Peyer's patch (tissue), 4 donors: ENCODE measurements at regions not wholly inside any gene's neighbourhood (a gene's known extent, or its start where the extent isn't known, plus 50 kb on each side); places are given as distances from the start of the nearest gene placed in this dataset.

Experiments
- DNase-seq, 3 donors: peaks; one replicate each; pipeline ENCODE4 v3.0.0-alpha.2; 2017 to 2019
- H3K27ac ChIP-seq, 4 donors: fragments of 200-600 bp; sonication (generic); one replicate each; pipeline ENCODE4 v1.5.1; 2016 to 2019
- H3K27me3 ChIP-seq, 2 donors: fragments of 200-600 bp; sonication (generic); one replicate each; pipeline ENCODE4 v1.5.1; 2019
- H3K36me3 ChIP-seq, 3 donors: fragments of 200-600 bp; sonication (generic); one replicate each; pipeline ENCODE4 v1.5.1; 2016 to 2019
- H3K4me1 ChIP-seq, 4 donors: fragments of 200-600 bp; sonication (generic); one replicate each; pipeline ENCODE4 v1.5.1; 2016 to 2019
- H3K4me3 ChIP-seq, 4 donors: fragments of 200-600 bp; sonication (generic); 1 replicate in 3 of 4; 2 replicates in 1 of 4; pipeline ENCODE4 v1.5.1; 2016 to 2019; ENCODE audit warnings: mild to moderate bottlenecking in 1 of 4
- H3K9me3 ChIP-seq, 4 donors: fragments of 200-600 bp; sonication (generic); one replicate each; pipeline ENCODE4 v1.5.1; 2016 to 2019; ENCODE audit warnings: mild to moderate bottlenecking in 1 of 4
- POLR2A ChIP-seq, 2 donors: fragments of 450-650 bp; IDR thresholded peaks; one replicate each; pipeline ENCODE4 v1.5.1; 2017; ENCODE audit warnings: antibody characterized with exemption in 2 of 2, mild to moderate bottlenecking in 2 of 2, moderate library complexity in 2 of 2
- TF ChIP-seq, protein P1 (sequence below), 6 experiments: fragments of 450-650 bp in 4 of 6; fragments of 200-600 bp in 2 of 6; sonication (generic) in 1 of 6; IDR thresholded peaks; one replicate each; pipeline ENCODE4 v1.5.1; 2017 to 2019; ENCODE audit warnings: antibody characterized with exemption in 6 of 6, mild to moderate bottlenecking in 3 of 6, moderate library complexity in 1 of 6

DNA sequence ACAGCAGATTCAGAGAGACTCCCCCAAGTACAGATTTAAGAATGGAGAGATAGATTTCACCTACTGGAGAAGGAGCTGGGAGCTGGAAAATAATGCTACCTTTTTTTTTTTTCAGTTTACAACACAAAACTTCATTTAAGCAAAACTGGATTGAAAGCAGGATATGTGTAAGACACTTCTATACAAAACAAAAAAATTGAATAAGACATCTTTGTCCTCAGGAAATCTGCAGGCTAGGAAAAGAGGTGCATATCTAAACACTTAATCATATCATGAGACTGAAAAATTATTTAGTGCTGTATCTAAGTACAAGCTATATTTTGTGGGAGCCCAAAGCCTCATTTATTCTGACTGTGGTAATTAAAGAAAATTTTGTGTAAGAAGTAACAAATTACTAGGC is 516.1 kb downstream of the ZIC1 start:
- Histone ChIP-seq H3K9me3 (no peaks in the 10 kb centered on the region), H3K4me3 (no peak overlapping the region), H3K36me3 (no peaks in the 10 kb centered on the region), H3K27ac (no peak overlapping the region), H3K27me3 (no peaks in the 10 kb centered on the region), H3K4me1 (no peaks in the 10 kb centered on the region)
- no peak for TF ChIP-seq POLR2A (IDR thresholded peaks at IDR 0.05)
- TF ChIP-seq, protein P1, sequence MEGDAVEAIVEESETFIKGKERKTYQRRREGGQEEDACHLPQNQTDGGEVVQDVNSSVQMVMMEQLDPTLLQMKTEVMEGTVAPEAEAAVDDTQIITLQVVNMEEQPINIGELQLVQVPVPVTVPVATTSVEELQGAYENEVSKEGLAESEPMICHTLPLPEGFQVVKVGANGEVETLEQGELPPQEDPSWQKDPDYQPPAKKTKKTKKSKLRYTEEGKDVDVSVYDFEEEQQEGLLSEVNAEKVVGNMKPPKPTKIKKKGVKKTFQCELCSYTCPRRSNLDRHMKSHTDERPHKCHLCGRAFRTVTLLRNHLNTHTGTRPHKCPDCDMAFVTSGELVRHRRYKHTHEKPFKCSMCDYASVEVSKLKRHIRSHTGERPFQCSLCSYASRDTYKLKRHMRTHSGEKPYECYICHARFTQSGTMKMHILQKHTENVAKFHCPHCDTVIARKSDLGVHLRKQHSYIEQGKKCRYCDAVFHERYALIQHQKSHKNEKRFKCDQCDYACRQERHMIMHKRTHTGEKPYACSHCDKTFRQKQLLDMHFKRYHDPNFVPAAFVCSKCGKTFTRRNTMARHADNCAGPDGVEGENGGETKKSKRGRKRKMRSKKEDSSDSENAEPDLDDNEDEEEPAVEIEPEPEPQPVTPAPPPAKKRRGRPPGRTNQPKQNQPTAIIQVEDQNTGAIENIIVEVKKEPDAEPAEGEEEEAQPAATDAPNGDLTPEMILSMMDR (IDR thresholded peaks at IDR 0.05), result no peak
- no peak for DNase-seq

DNA sequence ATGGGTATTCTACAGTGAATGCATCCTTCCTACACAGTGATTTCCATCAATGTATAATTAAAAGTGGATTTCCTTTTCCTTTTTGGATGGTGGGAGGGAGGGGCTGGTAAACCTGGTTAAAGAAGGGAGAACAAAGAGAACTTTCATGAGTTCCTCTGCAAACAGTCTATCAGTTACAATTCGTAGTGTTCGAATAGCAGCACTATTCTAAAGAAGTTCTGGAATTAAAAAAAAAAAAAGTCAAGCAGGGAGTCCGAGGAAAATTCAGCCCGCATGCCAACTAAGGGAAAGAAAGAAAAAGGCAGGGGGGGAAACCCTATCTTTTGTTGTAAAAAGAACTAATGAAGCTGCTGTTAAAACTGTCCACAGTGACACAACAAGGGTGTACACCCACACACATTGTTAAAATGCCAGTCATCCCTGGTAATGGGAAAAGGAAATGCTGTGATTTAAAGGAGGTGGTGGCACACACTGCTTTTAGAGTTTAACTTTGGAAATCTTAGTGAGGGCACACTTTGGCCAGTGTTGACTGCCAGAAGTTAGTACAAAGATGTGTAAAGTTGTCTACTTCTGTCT is 521.2 kb downstream of the ZIC1 start:
- Histone ChIP-seq H3K27ac (no peak overlapping the region), H3K36me3 (no peaks in the 10 kb centered on the region), H3K4me3 (no peak overlapping the region), H3K4me1 (no peaks in the 10 kb centered on the region), H3K27me3 (no peaks in the 10 kb centered on the region), H3K9me3 (no peaks in the 10 kb centered on the region)
- DNase-seq, result no peak
- TF ChIP-seq, protein P1 (IDR thresholded peaks at IDR 0.05), result no peak
- no peak for TF ChIP-seq POLR2A (IDR thresholded peaks at IDR 0.05)

DNA sequence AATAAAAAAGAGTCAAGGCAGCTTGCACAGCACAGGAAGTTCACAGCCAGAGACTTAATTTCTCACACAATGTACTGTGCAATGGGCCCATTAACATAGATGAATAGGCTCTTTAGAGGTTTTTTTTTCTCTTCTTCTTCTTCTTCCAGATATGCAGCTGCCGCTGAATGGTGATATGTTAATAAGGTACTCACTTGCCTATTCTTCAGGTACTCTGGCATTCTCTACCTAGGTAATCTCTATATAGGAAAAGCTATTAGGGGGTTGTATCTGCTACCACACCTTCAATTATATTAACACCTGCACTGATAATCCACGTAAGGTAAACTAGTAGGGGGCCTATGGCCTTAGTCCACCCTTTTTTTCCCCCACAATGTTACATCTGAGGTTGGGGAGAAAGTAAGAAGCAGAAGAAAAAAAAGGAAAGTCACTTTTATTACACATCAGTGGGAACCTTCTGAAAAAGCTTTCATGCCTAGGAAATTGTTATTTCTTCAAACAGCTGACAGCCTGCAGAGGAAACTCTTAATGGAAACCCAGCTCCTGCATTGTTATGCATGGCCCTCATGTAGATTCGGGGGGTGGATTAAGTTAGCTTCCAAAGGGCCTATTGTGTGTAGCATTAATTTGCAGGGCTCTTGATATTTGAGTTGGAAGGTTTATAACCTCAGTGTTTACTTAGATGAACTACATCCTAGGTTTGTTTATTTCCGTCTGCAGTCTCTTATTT is 525.5 kb downstream of the ZIC1 start:
- TF ChIP-seq POLR2A (IDR thresholded peaks at IDR 0.05), result no peak
- TF ChIP-seq, protein P1 (IDR thresholded peaks at IDR 0.05), result no peak
- Histone ChIP-seq H3K27me3 (no peaks in the 10 kb centered on the region), H3K4me3 (no peak overlapping the region)

DNA sequence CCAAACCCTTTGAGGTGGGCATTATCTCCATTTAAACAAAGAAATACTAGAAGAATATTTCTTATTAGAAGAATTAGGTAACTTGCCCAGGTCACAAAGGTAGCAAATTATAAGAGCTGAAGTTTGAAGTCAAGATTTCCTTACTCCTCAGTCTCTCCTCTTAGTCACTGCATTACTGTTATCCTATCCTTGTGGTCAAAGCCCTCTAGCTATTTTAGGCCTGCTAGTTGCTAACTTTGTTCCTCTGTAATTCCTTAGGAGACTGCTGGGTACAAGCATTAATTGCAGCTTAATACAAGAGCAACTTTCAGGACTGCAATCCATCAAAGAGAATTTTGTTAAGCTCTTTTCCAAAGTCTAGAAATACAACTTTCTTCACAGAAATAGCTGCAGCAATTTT is 528.2 kb downstream of the ZIC1 start:
- no peaks in the 10 kb centered on the region for H3K36me3 ChIP-seq
- no peak for DNase-seq
- H3K4me1 ChIP-seq, result no peaks in the 10 kb centered on the region
- H3K27ac ChIP-seq, result no peak overlapping the region
- no peak for TF ChIP-seq POLR2A (IDR thresholded peaks at IDR 0.05)
- TF ChIP-seq, protein P1 (IDR thresholded peaks at IDR 0.05), result no peak
- H3K9me3 ChIP-seq, result no peaks in the 10 kb centered on the region
- no peak overlapping the region for H3K4me3 ChIP-seq
- no peaks in the 10 kb centered on the region for H3K27me3 ChIP-seq

More for the DNA sequence above, 525.5 kb downstream of the ZIC1 start:
- Histone ChIP-seq H3K9me3 (no peaks in the 10 kb centered on the region), H3K36me3 (no peaks in the 10 kb centered on the region), H3K4me1 (no peaks in the 10 kb centered on the region), H3K27ac (no peak overlapping the region)
- DNase-seq, result no peak

DNA sequence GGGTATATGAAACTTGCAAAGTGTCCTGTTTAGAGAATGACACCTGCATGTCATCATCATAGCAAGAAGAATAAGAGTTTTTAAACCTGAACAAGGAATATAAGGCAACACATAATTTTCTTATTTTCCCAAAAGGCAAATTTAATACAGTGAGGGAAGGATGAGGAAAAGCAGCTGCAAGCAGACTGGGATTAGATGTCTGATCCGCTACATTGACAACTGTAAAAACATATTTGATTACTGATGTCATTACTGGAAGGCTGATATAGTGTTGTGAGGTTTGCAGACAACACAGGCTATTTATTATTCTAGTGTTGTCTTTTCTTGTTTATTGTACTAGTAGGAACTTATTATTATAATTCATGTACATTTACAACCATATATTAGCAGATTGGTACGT is 528.7 kb downstream of the ZIC1 start:
- no peaks in the 10 kb centered on the region for H3K4me1 ChIP-seq
- DNase-seq, result no peak
- no peaks in the 10 kb centered on the region for H3K36me3 ChIP-seq
- no peaks in the 10 kb centered on the region for H3K9me3 ChIP-seq
- no peaks in the 10 kb centered on the region for H3K27me3 ChIP-seq
- TF ChIP-seq, protein P1 (IDR thresholded peaks at IDR 0.05), result no peak
- TF ChIP-seq POLR2A (IDR thresholded peaks at IDR 0.05), result no peak
- H3K27ac ChIP-seq, result no peak overlapping the region
- H3K4me3 ChIP-seq, result no peak overlapping the region
